Ishikawa (cell line): ENCODE measurements at regions not wholly inside any gene's neighbourhood (a gene's known extent, or its start where the extent isn't known, plus 50 kb on each side); places are given as distances from the start of the nearest gene placed in this dataset.

ENCODE experiments used
- CEBPB ChIP-seq: IDR thresholded peaks from 2 replicates; pipeline ENCODE4 v1.6.1; 2012
- CREB1 ChIP-seq: IDR thresholded peaks from 2 replicates; pipeline ENCODE4 v1.6.1; 2012; ENCODE audit warnings: low read depth
- EGR1 ChIP-seq: IDR thresholded peaks from 2 replicates; pipeline ENCODE4 v1.6.1; 2012
- EP300 ChIP-seq: IDR thresholded peaks from 2 replicates; pipeline ENCODE4 v1.6.1; 2012; ENCODE audit warnings: borderline replicate concordance
- FOXM1 ChIP-seq: IDR thresholded peaks from 2 replicates; pipeline ENCODE4 v1.6.1; 2012; ENCODE audit warnings: low read depth, borderline replicate concordance
- NFIC ChIP-seq: IDR thresholded peaks from 2 replicates; pipeline ENCODE4 v1.6.1; 2012
- RAD21 ChIP-seq: IDR thresholded peaks from 2 replicates; pipeline ENCODE4 v1.6.1; 2012; ENCODE audit warnings: low read depth
- TAF1 ChIP-seq: IDR thresholded peaks from 2 replicates; pipeline ENCODE4 v1.6.1; 2012; ENCODE audit warnings: low read depth, mild to moderate bottlenecking
- TCF12 ChIP-seq: IDR thresholded peaks from 2 replicates; pipeline ENCODE4 v1.6.1; 2012; ENCODE audit warnings: low read depth
- TEAD4 ChIP-seq: IDR thresholded peaks from 2 replicates; pipeline ENCODE4 v1.6.1; 2012
- YY1 ChIP-seq: IDR thresholded peaks from 2 replicates; pipeline ENCODE4 v1.6.1; 2012; ENCODE audit warnings: low read depth
- ZBTB7A ChIP-seq: IDR thresholded peaks from 2 replicates; pipeline ENCODE4 v1.6.1; 2012; ENCODE audit warnings: low read depth
- TF ChIP-seq, protein P1 (sequence below): IDR thresholded peaks from 2 replicates; pipeline ENCODE4 v1.6.1; 2012; ENCODE audit warnings: low read depth, mild to moderate bottlenecking
- TF ChIP-seq, protein P2 (sequence below): IDR thresholded peaks from 2 replicates; pipeline ENCODE4 v1.6.1; 2012
- TF ChIP-seq, protein P3 (sequence below): IDR thresholded peaks from 2 replicates; pipeline ENCODE4 v1.6.1; 2012

DNA sequence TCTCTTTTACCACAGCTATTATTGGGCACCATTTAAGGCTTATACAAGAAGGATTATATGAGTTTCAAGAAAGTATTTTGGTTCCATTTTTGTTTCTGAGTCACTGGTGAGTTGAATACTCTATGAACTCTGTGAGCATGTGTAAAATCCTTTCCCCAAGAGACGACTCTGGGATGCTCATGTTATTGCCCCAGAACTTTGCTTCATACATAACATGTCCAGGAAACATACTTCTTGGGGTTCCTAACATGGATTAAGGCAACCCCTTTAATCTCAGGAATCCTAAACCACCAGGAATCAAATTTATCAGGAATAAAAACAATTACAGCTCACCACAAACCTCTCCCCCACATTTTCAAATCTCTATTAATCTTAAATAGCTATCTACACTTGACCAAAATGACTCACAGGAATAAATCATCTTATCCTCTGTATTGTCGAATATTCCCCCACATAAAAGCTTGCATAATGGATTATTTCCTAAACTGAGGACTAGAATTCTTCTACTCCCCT is 117.5 kb upstream of the COL21A1 start:
- TF ChIP-seq, protein P1, sequence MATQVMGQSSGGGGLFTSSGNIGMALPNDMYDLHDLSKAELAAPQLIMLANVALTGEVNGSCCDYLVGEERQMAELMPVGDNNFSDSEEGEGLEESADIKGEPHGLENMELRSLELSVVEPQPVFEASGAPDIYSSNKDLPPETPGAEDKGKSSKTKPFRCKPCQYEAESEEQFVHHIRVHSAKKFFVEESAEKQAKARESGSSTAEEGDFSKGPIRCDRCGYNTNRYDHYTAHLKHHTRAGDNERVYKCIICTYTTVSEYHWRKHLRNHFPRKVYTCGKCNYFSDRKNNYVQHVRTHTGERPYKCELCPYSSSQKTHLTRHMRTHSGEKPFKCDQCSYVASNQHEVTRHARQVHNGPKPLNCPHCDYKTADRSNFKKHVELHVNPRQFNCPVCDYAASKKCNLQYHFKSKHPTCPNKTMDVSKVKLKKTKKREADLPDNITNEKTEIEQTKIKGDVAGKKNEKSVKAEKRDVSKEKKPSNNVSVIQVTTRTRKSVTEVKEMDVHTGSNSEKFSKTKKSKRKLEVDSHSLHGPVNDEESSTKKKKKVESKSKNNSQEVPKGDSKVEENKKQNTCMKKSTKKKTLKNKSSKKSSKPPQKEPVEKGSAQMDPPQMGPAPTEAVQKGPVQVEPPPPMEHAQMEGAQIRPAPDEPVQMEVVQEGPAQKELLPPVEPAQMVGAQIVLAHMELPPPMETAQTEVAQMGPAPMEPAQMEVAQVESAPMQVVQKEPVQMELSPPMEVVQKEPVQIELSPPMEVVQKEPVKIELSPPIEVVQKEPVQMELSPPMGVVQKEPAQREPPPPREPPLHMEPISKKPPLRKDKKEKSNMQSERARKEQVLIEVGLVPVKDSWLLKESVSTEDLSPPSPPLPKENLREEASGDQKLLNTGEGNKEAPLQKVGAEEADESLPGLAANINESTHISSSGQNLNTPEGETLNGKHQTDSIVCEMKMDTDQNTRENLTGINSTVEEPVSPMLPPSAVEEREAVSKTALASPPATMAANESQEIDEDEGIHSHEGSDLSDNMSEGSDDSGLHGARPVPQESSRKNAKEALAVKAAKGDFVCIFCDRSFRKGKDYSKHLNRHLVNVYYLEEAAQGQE: no peak
- TF ChIP-seq ZBTB7A: no peak
- TF ChIP-seq, protein P2, sequence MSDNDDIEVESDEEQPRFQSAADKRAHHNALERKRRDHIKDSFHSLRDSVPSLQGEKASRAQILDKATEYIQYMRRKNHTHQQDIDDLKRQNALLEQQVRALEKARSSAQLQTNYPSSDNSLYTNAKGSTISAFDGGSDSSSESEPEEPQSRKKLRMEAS: no peak
- no peak for TF ChIP-seq NFIC
- TF ChIP-seq EGR1: no peak
- no peak for TF ChIP-seq TCF12
- no peak for TF ChIP-seq RAD21
- TF ChIP-seq, protein P3, sequence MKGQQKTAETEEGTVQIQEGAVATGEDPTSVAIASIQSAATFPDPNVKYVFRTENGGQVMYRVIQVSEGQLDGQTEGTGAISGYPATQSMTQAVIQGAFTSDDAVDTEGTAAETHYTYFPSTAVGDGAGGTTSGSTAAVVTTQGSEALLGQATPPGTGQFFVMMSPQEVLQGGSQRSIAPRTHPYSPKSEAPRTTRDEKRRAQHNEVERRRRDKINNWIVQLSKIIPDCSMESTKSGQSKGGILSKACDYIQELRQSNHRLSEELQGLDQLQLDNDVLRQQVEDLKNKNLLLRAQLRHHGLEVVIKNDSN: no peak
- TF ChIP-seq EP300: no peak
- no peak for TF ChIP-seq TEAD4

DNA sequence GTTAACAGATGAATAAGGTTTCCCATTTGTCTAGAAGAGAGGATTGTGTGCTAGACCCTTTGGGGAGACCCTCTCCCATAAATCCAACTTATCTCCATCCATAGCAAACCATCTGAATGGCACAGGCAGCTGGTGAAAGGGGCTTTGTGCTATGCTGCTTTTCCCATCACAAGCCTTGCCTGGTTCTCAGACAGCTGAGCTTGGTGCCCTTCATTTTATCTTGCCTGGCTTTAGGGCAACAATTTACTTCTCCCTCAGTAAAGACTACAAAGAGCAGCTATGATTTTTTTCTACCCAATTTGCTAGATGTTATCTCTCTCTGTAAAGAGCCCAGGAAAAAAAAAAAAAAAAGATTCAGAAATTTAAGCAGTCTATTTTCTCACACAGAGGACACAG is 117.0 kb upstream of the COL21A1 start:
- no peak for TF ChIP-seq CREB1
- no peak for TF ChIP-seq RAD21
- TF ChIP-seq EGR1: no peak
- no peak for TF ChIP-seq TAF1
- TF ChIP-seq TEAD4: no peak
- TF ChIP-seq NFIC: no peak
- TF ChIP-seq, protein P1: no peak
- no peak for TF ChIP-seq EP300
- TF ChIP-seq FOXM1: no peak
- no peak for TF ChIP-seq TCF12
- TF ChIP-seq, protein P3: no peak
- no peak for TF ChIP-seq ZBTB7A
- TF ChIP-seq CEBPB: no peak

DNA sequence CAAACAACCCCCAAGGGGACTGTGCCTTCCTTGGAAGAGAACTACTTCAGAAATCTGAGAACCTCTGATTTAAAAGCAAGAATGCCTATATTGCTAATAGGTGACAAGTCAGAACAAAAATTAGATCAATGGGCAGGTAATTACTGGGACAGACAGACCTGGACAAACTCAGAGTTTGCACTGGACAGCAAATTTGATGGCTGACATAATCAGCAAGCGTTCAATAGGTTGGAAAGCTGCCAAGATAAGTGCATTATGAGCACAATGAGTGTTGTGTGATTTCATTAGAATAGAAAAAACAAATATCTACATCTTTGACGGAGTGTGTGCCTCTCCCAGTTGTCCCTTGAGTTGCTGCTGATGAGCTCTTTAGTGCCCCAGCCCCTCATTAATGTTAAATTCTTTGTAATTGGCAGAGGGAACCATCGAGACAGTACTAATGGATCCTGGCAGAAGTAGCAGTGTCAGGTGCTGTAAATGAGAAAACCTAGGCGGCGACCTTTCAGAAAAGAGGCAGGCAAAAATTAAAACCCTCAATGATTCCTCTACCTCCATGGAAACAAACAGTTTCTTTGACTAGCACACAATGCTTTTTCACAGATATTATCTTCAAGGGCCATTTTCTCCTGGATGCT is 116.5 kb upstream of the COL21A1 start:
- TF ChIP-seq EGR1: no peak
- TF ChIP-seq CEBPB: no peak

DNA sequence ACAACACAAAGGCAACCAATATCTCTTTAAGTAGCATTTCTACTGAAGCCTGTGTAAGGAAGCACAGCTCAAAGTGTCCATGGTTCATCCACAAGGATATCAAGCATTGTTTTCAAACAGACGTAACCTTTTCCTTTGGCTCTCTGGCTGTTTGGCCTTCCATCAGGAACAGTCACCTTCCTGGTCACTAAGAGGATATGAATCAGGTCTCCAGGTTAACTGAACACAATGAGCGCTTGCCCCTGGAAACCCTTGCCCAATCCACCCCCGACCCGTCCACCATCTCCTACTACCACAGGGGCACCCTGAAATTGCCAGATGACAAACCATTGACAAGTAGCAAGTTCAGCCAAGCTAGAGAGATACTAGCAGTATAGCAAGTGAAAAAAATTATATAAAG is 114.4 kb upstream of the COL21A1 start:
- TF ChIP-seq YY1 (no peak), CEBPB (no peak), ZBTB7A (no peak), TAF1 (no peak), TEAD4 (no peak), NFIC (no peak), FOXM1 (no peak)
- TF ChIP-seq, protein P1: no peak

DNA sequence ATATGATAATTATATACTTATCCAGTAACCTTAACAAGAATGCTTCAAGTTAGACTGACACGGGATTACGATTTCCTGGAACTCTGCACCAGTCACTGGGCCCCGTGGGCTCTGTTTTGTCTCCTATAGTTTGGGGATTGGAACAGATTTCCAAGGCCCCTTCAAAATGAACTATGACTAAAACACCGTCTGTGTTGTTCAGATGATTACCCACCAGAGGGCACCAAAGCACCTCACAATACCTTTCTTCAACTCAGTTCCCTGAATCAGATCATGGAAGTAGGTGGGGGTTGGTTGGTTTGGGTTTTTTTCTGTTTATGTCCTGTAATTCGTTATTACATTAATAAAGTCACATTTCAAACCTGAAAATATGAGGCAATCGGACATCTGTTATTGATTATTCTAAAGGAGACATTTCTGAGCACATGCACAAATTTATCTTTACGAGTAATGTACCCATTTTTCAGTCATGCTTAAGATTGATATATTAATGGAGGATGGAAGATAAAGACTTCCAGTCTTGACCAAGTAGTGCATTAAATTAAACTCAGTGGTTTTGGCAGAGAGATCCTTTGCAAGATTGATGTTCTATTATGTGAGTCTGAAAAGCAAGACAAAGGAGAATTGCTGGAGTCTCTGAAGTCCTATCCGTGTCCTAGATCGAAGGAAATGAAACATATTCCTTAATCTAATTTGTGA is 112.0 kb upstream of the COL21A1 start:
- TF ChIP-seq RAD21 (peak; percentile 91), ZBTB7A (no peak)
- TF ChIP-seq, protein P1: no peak
